Caco-2 (cell line): ENCODE measurements at regions not wholly inside any gene's neighbourhood (a gene's known extent, or its start where the extent isn't known, plus 50 kb on each side); places are given as distances from the start of the nearest gene placed in this dataset.

Source experiments
- BruUV-seq: library from RNA; stranded (reverse); fragments of 400-500 nt; replicated peaks from 2 replicates; lab custom pipeline; 2021; lab: Mats Ljungman, UMichigan
- CTCF ChIA-PET: fragments of 300-600 bp; sonication (Branson Sonifier 250); formaldehyde crosslinking; loops from one replicate; lab custom pipeline; 2022; ENCODE audit warnings: antibody characterized with exemption; lab: Charles Lee
- POLR2A ChIA-PET: fragments of 300-600 bp; sonication (Branson Sonifier 250); formaldehyde crosslinking; loops from one replicate; lab custom pipeline; 2022; ENCODE audit warnings: antibody characterized with exemption; lab: Charles Lee
- DNase-seq, 2 experiments: peaks; one replicate each; pipeline versions ENCODE4 v3.0.0 to v3.0.0-alpha.2; 2020 to 2022
- H3K27me3 ChIP-seq: replicated peaks from 2 replicates; pipeline ENCODE4 v1.6.0; 2011; ENCODE audit warnings: low read length; ENCODE audit not compliant: control insufficient read depth, insufficient read depth
- H3K36me3 ChIP-seq: 2 replicates; pipeline ENCODE4 v1.5.1; 2011; ENCODE audit warnings: low read length; ENCODE audit not compliant: control insufficient read depth, insufficient read depth
- H3K4me1 ChIP-seq: fragments of 250-450 bp; sonication (Bioruptor Pico); 2 replicates; pipeline ENCODE4 v1.5.1; 2020; ENCODE audit warnings: mild to moderate bottlenecking
- H3K4me3 ChIP-seq: 2 replicates; pipeline ENCODE4 v1.5.1; 2011; ENCODE audit warnings: low read depth, mild to moderate bottlenecking, control low read depth, low read length
- H3K9me3 ChIP-seq: fragments of 250-450 bp; sonication (Bioruptor Pico); 2 replicates; pipeline ENCODE4 v1.5.1; 2020; ENCODE audit warnings: mild to moderate bottlenecking, moderate library complexity
- H3K27ac Mint-ChIP-seq: one replicate; pipeline ENCODE4 v1.8.0; 2022; ENCODE audit warnings: mixed read lengths; ENCODE audit not compliant: unreplicated experiment
- H3K27me3 Mint-ChIP-seq: one replicate; pipeline ENCODE4 v1.8.0; 2022; ENCODE audit warnings: mixed read lengths; ENCODE audit not compliant: insufficient read depth, unreplicated experiment
- H3K36me3 Mint-ChIP-seq: one replicate; pipeline ENCODE4 v1.8.0; 2022; ENCODE audit warnings: mild to moderate bottlenecking, mixed read lengths; ENCODE audit not compliant: insufficient read depth, unreplicated experiment
- H3K4me1 Mint-ChIP-seq: one replicate; pipeline ENCODE4 v1.8.0; 2022; ENCODE audit warnings: low read depth, mixed read lengths; ENCODE audit not compliant: unreplicated experiment
- H3K4me3 Mint-ChIP-seq: one replicate; pipeline ENCODE4 v1.8.0; 2022; ENCODE audit warnings: mild to moderate bottlenecking, moderate library complexity, mixed read lengths; ENCODE audit not compliant: unreplicated experiment
- H3K9me3 Mint-ChIP-seq: one replicate; pipeline ENCODE4 v1.8.0; 2022; ENCODE audit warnings: mixed read lengths; ENCODE audit not compliant: unreplicated experiment
- intact Hi-C: fragments of 100-400 bp; cut with micrococcal nuclease; formaldehyde crosslinking; loops from one replicate; pipeline ENCODE4 v1.10.0; 2022; ENCODE audit not compliant: unreplicated experiment
- TF ChIP-seq, protein P1 (sequence below), 2 experiments: fragments of 200-600 bp in 1 of 2; IDR thresholded peaks; 1 replicate in 1 of 2; 2 replicates in 1 of 2; pipeline versions ENCODE4 v1.5.1 to v1.8.0; 2011 to 2022; ENCODE audit warnings: antibody characterized with exemption in 1 of 2, control low read depth in 1 of 2, inconsistent platforms in 1 of 2, low read depth in 1 of 2, low read length in 1 of 2, mild to moderate bottlenecking in 1 of 2, moderate library complexity in 1 of 2; ENCODE audit not compliant: insufficient read depth in 1 of 2, severe bottlenecking in 1 of 2, unreplicated experiment in 1 of 2

DNA sequence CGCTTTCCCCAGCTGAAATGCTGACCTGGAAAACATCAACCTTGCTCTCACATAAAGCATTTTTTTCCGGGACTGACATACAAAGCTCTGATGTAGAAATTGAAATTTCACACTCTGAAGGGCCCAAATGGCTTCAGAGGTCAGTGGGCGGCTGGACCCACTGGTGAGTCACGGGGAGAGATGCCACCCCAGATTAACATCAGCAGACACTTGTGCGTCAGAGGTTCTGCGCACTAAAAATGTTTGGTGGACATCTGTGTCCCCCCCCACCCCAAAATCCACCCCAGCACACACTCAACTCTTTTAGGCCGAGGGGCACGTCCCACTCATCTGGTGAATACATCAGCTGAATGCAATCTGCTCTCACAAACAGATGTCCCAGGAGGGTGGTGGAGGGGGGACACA, 208.9 kb downstream of the ASB1 start:
- Mint-ChIP-seq H3K4me3 (no peak overlapping the region), H3K4me1 (no peaks in the 10 kb centered on the region), H3K27ac (no peak overlapping the region), H3K36me3 (no peaks in the 10 kb centered on the region), H3K27me3 (peaks cover 4% of the 10 kb centered on the region), H3K9me3 (no peaks in the 10 kb centered on the region)
- Histone ChIP-seq H3K27me3 (no peaks in the 10 kb centered on the region), H3K4me3 (no peak overlapping the region), H3K9me3 (no peaks in the 10 kb centered on the region), H3K4me1 (no peaks in the 10 kb centered on the region), H3K36me3 (no peaks in the 10 kb centered on the region)
- intact Hi-C loops: no loop called here
- ChIA-PET CTCF (no interaction called here), POLR2A (no interaction called here)
- no peak for DNase-seq
- TF ChIP-seq, protein P1, sequence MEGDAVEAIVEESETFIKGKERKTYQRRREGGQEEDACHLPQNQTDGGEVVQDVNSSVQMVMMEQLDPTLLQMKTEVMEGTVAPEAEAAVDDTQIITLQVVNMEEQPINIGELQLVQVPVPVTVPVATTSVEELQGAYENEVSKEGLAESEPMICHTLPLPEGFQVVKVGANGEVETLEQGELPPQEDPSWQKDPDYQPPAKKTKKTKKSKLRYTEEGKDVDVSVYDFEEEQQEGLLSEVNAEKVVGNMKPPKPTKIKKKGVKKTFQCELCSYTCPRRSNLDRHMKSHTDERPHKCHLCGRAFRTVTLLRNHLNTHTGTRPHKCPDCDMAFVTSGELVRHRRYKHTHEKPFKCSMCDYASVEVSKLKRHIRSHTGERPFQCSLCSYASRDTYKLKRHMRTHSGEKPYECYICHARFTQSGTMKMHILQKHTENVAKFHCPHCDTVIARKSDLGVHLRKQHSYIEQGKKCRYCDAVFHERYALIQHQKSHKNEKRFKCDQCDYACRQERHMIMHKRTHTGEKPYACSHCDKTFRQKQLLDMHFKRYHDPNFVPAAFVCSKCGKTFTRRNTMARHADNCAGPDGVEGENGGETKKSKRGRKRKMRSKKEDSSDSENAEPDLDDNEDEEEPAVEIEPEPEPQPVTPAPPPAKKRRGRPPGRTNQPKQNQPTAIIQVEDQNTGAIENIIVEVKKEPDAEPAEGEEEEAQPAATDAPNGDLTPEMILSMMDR (IDR thresholded peaks at IDR 0.05; ENCODE audit: insufficient read depth in 1 of 2, low read depth in 1 of 2, low read length in 1 of 2, severe bottlenecking in 1 of 2, unreplicated experiment in 1 of 2): no peak
- no TSS peak for BruUV-seq

DNA sequence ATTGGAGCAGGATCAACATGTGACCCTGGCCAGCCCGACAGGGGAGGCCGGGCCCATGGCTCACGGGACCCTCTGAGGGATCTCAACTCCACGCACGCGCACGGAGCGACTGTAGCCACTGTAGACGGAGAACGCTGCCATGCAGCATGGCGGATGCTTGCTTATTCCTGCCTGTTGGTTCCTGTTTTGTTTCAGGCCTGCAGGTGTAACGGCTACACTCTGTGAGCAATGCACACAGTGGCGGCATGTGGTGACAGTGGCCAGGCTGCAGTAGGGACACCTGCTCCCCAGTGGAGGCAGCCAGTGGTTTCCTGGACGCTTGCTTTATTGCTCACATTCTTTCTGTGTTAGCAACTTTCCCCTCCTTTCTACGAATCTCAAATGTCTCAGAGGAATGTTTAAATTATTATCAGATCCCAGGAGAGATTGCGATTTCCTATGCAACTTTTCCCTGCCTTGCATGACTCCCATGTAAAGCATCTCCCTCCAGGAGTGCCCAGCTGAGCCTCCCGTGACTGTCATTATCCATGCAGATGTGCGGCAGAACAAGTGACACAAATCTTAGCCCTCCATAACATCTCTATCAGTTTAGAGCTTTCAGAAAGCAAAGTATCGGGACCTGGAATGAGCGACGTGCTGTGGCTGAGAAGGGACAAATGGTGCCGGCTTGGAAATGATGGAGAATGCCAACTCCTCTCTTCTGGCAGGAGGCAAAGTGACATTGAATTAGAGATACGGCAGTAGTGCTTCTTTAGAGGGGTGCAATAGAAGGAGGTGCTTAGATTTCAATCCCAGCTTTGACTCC, 209.7 kb downstream of the ASB1 start:
- Histone ChIP-seq H3K27me3 (no peaks in the 10 kb centered on the region), H3K4me1 (no peaks in the 10 kb centered on the region), H3K9me3 (no peaks in the 10 kb centered on the region), H3K4me3 (no peak overlapping the region), H3K36me3 (no peaks in the 10 kb centered on the region)
- ChIA-PET POLR2A (no interaction called here), CTCF (no interaction called here)
- Mint-ChIP-seq H3K4me3 (no peak overlapping the region), H3K27ac (no peak overlapping the region), H3K27me3 (peaks cover 4% of the 10 kb centered on the region), H3K9me3 (no peaks in the 10 kb centered on the region), H3K4me1 (no peaks in the 10 kb centered on the region), H3K36me3 (no peaks in the 10 kb centered on the region)
- no peak for DNase-seq
- TF ChIP-seq, protein P1 (IDR thresholded peaks at IDR 0.05; ENCODE audit: insufficient read depth in 1 of 2, low read depth in 1 of 2, low read length in 1 of 2, severe bottlenecking in 1 of 2, unreplicated experiment in 1 of 2): no peak
- intact Hi-C loops: no loop called here
- no TSS peak for BruUV-seq

DNA sequence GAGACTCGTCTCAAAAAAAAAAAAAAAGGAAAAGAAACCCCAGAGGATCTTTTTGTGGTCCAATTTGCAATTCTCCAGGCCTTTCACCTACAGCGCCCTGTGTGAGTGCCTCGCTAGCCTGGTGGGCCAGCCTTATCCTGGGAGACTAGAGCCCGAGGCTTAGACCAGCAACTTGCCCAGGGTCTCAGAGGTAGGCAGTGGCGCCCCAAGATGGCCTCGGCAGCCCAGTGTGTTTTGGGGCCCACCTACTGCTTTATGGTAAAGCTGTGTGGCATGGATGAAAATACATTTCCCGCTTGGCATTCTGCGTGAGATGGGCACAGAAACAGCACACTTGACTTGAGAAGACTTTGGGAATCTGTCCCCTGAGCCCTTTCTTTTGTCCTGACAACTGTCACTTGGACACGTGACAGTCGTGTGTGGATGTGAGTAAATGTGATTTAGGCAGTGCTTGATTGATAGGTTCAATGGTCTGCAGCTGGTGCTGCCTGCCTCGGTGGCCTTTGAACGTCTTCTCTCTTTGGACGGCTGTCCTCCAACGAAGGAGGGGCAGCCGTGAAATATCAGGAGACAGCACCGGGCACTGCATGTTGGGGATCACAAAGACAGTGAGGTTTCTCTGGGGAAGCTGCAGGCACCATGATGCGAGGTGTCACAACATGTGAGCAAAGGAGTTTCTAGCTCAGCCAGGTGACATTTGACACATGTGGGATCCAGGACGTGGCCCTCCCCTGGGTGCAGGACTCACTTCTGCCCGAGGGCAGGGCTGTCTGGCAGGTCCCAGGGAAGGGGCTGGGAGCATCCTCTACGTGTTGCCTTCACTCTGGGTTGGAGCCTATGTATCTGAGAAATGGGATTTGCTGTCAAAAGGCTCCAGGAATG, 209.5 kb upstream of the TWIST2 start:
- H3K27me3 ChIP-seq: no peaks in the 10 kb centered on the region

More for the DNA sequence above, 209.5 kb upstream of the TWIST2 start:
- ChIA-PET CTCF (no interaction called here), POLR2A (no interaction called here)
- no peaks in the 10 kb centered on the region for H3K27me3 Mint-ChIP-seq
- no peaks in the 10 kb centered on the region for H3K36me3 Mint-ChIP-seq
- TF ChIP-seq, protein P1 (IDR thresholded peaks at IDR 0.05; ENCODE audit: insufficient read depth in 1 of 2, low read depth in 1 of 2, low read length in 1 of 2, severe bottlenecking in 1 of 2, unreplicated experiment in 1 of 2): no peak
- H3K9me3 Mint-ChIP-seq: no peaks in the 10 kb centered on the region
- no peak for DNase-seq
- H3K4me1 Mint-ChIP-seq: no peaks in the 10 kb centered on the region
- H3K4me3 Mint-ChIP-seq: no peak overlapping the region
- Histone ChIP-seq H3K4me1 (no peaks in the 10 kb centered on the region), H3K9me3 (no peaks in the 10 kb centered on the region), H3K36me3 (no peaks in the 10 kb centered on the region), H3K4me3 (no peak overlapping the region)
- H3K27ac Mint-ChIP-seq: no peak overlapping the region
- intact Hi-C loops: no loop called here
- no TSS peak for BruUV-seq
